IPS-20b (cell line): ENCODE measurements at regions not wholly inside any gene's neighbourhood (a gene's known extent, or its start where the extent isn't known, plus 50 kb on each side); places are given as distances from the start of the nearest gene placed in this dataset.

ENCODE experiments used
- H3K27ac ChIP-seq: one replicate; pipeline ENCODE4 v1.5.1; 2013; ENCODE audit warnings: low read length
- H3K27me3 ChIP-seq: 2 replicates; pipeline ENCODE4 v1.6.1; 2013; ENCODE audit warnings: mild to moderate bottlenecking, low read length, inconsistent platforms; ENCODE audit not compliant: insufficient read depth
- H3K36me3 ChIP-seq: 2 replicates; pipeline ENCODE4 v1.6.1; 2013; ENCODE audit warnings: low read depth, mild to moderate bottlenecking, inconsistent platforms, low read length, moderate library complexity; ENCODE audit not compliant: insufficient read depth
- H3K4me1 ChIP-seq: 2 replicates; pipeline ENCODE4 v1.6.1; 2013; ENCODE audit warnings: mild to moderate bottlenecking, control low read depth, inconsistent platforms, low read length, moderate library complexity; ENCODE audit not compliant: insufficient read depth
- H3K4me3 ChIP-seq: 2 replicates; pipeline ENCODE4 v1.5.1; 2013; ENCODE audit warnings: mild to moderate bottlenecking, low read length, inconsistent platforms
- H3K9ac ChIP-seq: 2 replicates; pipeline ENCODE4 v1.6.1; 2013; ENCODE audit warnings: low read depth, mild to moderate bottlenecking, inconsistent platforms, low read length, moderate library complexity
- H3K9me3 ChIP-seq: 2 replicates; pipeline ENCODE4 v1.6.1; 2013; ENCODE audit warnings: mild to moderate bottlenecking, low read depth, low read length, inconsistent platforms; ENCODE audit not compliant: insufficient read depth

GRCh38 chr1:230499496-230499895, 73.4 kb upstream of the PGBD5 start:
- no peaks in the 10 kb centered on the region; the same call in 1 of the 2 replicates for H3K9me3 ChIP-seq
- no peak overlapping the region for H3K27ac ChIP-seq
- H3K36me3 ChIP-seq: no peaks in the 10 kb centered on the region
- H3K27me3 ChIP-seq: no peaks in the 10 kb centered on the region; the same call in 1 of the 2 replicates
- H3K9ac ChIP-seq: no peak overlapping the region
- H3K4me3 ChIP-seq: no peak overlapping the region
- no peaks in the 10 kb centered on the region for H3K4me1 ChIP-seq

- no peak overlapping the region for H3K27ac ChIP-seq
- no peaks in the 10 kb centered on the region for H3K36me3 ChIP-seq
- H3K27me3 ChIP-seq: no peaks in the 10 kb centered on the region; the same call in 1 of the 2 replicates
- no peaks in the 10 kb centered on the region for H3K4me1 ChIP-seq
- H3K9me3 ChIP-seq: no peaks in the 10 kb centered on the region; the same call in 1 of the 2 replicates
- H3K4me3 ChIP-seq: no peak overlapping the region
- H3K9ac ChIP-seq: no peak overlapping the region
These were observed 72.6 kb upstream of the PGBD5 start for GRCh38 chr1:230498704-230499103.

GRCh38 chr1:230496451-230496850, 70.3 kb upstream of the PGBD5 start:
- no peaks in the 10 kb centered on the region for H3K4me1 ChIP-seq
- no peak overlapping the region for H3K27ac ChIP-seq
- no peaks in the 10 kb centered on the region; the same call in 1 of the 2 replicates for H3K9me3 ChIP-seq
- H3K9ac ChIP-seq: no peak overlapping the region
- H3K27me3 ChIP-seq: no peaks in the 10 kb centered on the region; the same call in 1 of the 2 replicates
- no peak overlapping the region for H3K4me3 ChIP-seq
- H3K36me3 ChIP-seq: no peaks in the 10 kb centered on the region

GRCh38 chr1:230495891-230496385, 69.8 kb upstream of the PGBD5 start:
- no peak overlapping the region for H3K27ac ChIP-seq
- no peak overlapping the region for H3K4me3 ChIP-seq
- no peaks in the 10 kb centered on the region for H3K36me3 ChIP-seq
- H3K27me3 ChIP-seq: no peaks in the 10 kb centered on the region; the same call in 1 of the 2 replicates
- H3K9ac ChIP-seq: no peak overlapping the region
- H3K4me1 ChIP-seq: no peaks in the 10 kb centered on the region
- H3K9me3 ChIP-seq: no peaks in the 10 kb centered on the region; the same call in 1 of the 2 replicates

GRCh38 chr1:230495076-230495475, 68.9 kb upstream of the PGBD5 start:
- no peaks in the 10 kb centered on the region for H3K36me3 ChIP-seq
- H3K9ac ChIP-seq: no peak overlapping the region
- no peak overlapping the region for H3K4me3 ChIP-seq
- H3K4me1 ChIP-seq: no peaks in the 10 kb centered on the region
- H3K27ac ChIP-seq: no peak overlapping the region
- no peaks in the 10 kb centered on the region; the same call in 1 of the 2 replicates for H3K9me3 ChIP-seq
- H3K27me3 ChIP-seq: no peaks in the 10 kb centered on the region; the same call in 1 of the 2 replicates

- Histone ChIP-seq H3K36me3 (no peaks in the 10 kb centered on the region), H3K9me3 (no peaks in the 10 kb centered on the region), H3K27me3 (no peaks in the 10 kb centered on the region; the same call in 1 of the 2 replicates), H3K9ac (no peak overlapping the region), H3K4me1 (no peaks in the 10 kb centered on the region), H3K4me3 (no peak overlapping the region), H3K27ac (no peak overlapping the region)
These were observed 68.4 kb upstream of the PGBD5 start for GRCh38 chr1:230494514-230494913.

- Histone ChIP-seq H3K4me1 (no peaks in the 10 kb centered on the region), H3K9ac (no peak overlapping the region), H3K27me3 (no peaks in the 10 kb centered on the region; the same call in 1 of the 2 replicates), H3K9me3 (no peaks in the 10 kb centered on the region), H3K36me3 (no peaks in the 10 kb centered on the region), H3K27ac (no peak overlapping the region), H3K4me3 (no peak overlapping the region)
These were observed 67.9 kb upstream of the PGBD5 start for GRCh38 chr1:230494026-230494425.

- H3K4me1 ChIP-seq: no peaks in the 10 kb centered on the region
- no peak overlapping the region for H3K4me3 ChIP-seq
- no peak overlapping the region for H3K9ac ChIP-seq
- H3K9me3 ChIP-seq: no peaks in the 10 kb centered on the region
- H3K36me3 ChIP-seq: no peaks in the 10 kb centered on the region
- no peaks in the 10 kb centered on the region; the same call in 1 of the 2 replicates for H3K27me3 ChIP-seq
- no peak overlapping the region for H3K27ac ChIP-seq
These were observed 67.1 kb upstream of the PGBD5 start for GRCh38 chr1:230493264-230493663.

- Histone ChIP-seq H3K9ac (no peak overlapping the region), H3K27me3 (no peaks in the 10 kb centered on the region; the same call in 1 of the 2 replicates), H3K4me3 (no peak overlapping the region), H3K9me3 (no peaks in the 10 kb centered on the region), H3K27ac (no peak overlapping the region), H3K4me1 (no peaks in the 10 kb centered on the region), H3K36me3 (no peaks in the 10 kb centered on the region)
These were observed 64.3 kb upstream of the PGBD5 start for GRCh38 chr1:230490436-230490835.

GRCh38 chr1:230487773-230488428, 61.8 kb upstream of the PGBD5 start:
- no peak overlapping the region for H3K9ac ChIP-seq
- H3K9me3 ChIP-seq: no peaks in the 10 kb centered on the region
- H3K36me3 ChIP-seq: no peaks in the 10 kb centered on the region
- no peaks in the 10 kb centered on the region for H3K4me1 ChIP-seq
- H3K27me3 ChIP-seq: no peaks in the 10 kb centered on the region
- H3K27ac ChIP-seq: no peak overlapping the region
- H3K4me3 ChIP-seq: no peak overlapping the region

- H3K4me3 ChIP-seq: no peak overlapping the region; the same call in 1 of the 2 replicates
- no peaks in the 10 kb centered on the region for H3K36me3 ChIP-seq
- H3K27me3 ChIP-seq: 0 out of 2 replicates have a peak, but pooled peaks cover 4% of the 10 kb centered on the region
- H3K27ac ChIP-seq: no peak overlapping the region
- no peak overlapping the region for H3K9ac ChIP-seq
- H3K4me1 ChIP-seq: peaks cover 5% of the 10 kb centered on the region; the same call in 1 of the 2 replicates
- no peaks in the 10 kb centered on the region for H3K9me3 ChIP-seq
These were observed 50.5 kb upstream of the PGBD5 start for GRCh38 chr1:230476622-230477003.
